ENCODE measurements at regions not wholly inside any gene's neighbourhood (a gene's known extent, or its start where the extent isn't known, plus 50 kb on each side); places are given as distances from the start of the nearest gene placed in this dataset.

DNA sequence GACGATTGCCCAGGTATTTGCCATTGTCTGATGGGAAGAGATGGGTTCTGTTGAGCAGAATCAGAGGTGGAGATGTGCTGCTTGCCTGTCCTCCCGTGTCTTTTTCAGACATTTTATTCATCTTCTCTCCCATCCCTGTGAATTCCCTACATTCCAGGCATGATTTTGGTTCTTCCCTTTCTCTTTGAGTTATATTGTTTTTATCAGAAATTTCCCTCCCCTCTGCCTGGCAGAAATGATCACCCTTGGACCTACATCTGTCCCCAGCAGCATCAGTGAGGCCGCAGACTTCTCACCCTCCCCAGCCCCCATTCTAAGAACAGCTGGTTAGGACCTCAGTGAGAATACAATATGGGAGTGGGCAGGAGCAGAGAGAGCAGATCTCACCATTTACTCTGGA, 640.2 kb downstream of the CCDC171 start:
- peaks cover 13% of the 10 kb centered on the region for H3K9me3 Mint-ChIP-seq
- Histone ChIP-seq H3K4me1 (ENCODE audit: control insufficient read depth, insufficient read depth, low read length) (peaks cover 7% of the 10 kb centered on the region), H3K27ac (ENCODE audit: low read depth, low read length) (no peak overlapping the region), H3K4me3 (ENCODE audit: low read length) (no peak overlapping the region), H3K9me3 (ENCODE audit: control insufficient read depth, low read length) (peaks cover 11% of the 10 kb centered on the region), H3K27me3 (ENCODE audit: control insufficient read depth, insufficient read depth, low read length, poor library complexity, severe bottlenecking) (no peaks in the 10 kb centered on the region), H3K36me3 (ENCODE audit: control insufficient read depth, insufficient read depth, low read length) (no peaks in the 10 kb centered on the region), H3K9ac (ENCODE audit: extremely low read depth, low read length, poor library complexity, severe bottlenecking) (no peak overlapping the region)
- no peak for DNase-seq
- H3K27ac Mint-ChIP-seq: no peak overlapping the region
- peaks cover 19% of the 10 kb centered on the region for H3K4me1 Mint-ChIP-seq
- WGBS, 2 experiments (ENCODE audit: insufficient coverage in 1 of 2, insufficient read length in 1 of 2): 81 to 86% methylated on average over 1 to 3 of the region's 3 CpGs
- no peak overlapping the region for H3K4me3 Mint-ChIP-seq
- no peaks in the 10 kb centered on the region for H3K36me3 Mint-ChIP-seq (ENCODE audit: low read depth)
- TF ChIP-seq, protein P1, sequence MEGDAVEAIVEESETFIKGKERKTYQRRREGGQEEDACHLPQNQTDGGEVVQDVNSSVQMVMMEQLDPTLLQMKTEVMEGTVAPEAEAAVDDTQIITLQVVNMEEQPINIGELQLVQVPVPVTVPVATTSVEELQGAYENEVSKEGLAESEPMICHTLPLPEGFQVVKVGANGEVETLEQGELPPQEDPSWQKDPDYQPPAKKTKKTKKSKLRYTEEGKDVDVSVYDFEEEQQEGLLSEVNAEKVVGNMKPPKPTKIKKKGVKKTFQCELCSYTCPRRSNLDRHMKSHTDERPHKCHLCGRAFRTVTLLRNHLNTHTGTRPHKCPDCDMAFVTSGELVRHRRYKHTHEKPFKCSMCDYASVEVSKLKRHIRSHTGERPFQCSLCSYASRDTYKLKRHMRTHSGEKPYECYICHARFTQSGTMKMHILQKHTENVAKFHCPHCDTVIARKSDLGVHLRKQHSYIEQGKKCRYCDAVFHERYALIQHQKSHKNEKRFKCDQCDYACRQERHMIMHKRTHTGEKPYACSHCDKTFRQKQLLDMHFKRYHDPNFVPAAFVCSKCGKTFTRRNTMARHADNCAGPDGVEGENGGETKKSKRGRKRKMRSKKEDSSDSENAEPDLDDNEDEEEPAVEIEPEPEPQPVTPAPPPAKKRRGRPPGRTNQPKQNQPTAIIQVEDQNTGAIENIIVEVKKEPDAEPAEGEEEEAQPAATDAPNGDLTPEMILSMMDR (conservative IDR thresholded peaks at IDR 0.05): no peak
- peaks cover 2% of the 10 kb centered on the region for H3K27me3 Mint-ChIP-seq (ENCODE audit: insufficient read depth)

DNA sequence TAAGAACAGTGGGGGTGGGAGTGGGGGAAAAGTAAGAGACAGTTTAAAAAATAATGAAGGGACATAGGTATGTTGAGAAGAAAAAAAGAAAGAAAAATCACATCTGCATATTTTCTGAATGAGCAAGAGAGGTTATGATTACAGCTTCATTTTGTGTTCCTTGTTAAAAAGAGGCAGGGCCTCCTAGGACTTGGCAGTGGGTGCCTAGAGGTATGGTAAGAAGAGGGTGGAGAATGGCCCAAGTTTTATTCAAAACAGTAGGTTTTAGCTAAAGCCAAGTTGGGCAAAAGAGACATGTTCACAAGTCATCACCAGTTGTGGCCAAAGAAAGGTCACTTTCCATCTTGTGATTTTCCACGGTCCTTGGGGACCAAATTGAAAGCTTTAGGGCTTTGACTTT, 643.4 kb downstream of the CCDC171 start:
- Histone ChIP-seq H3K27me3 (ENCODE audit: control insufficient read depth, insufficient read depth, low read length, poor library complexity, severe bottlenecking) (no peaks in the 10 kb centered on the region), H3K4me3 (ENCODE audit: low read length) (no peak overlapping the region), H3K27ac (ENCODE audit: low read depth, low read length) (no peak overlapping the region), H3K4me1 (ENCODE audit: control insufficient read depth, insufficient read depth, low read length) (peaks cover 7% of the 10 kb centered on the region), H3K9ac (ENCODE audit: extremely low read depth, low read length, poor library complexity, severe bottlenecking) (no peak overlapping the region), H3K36me3 (ENCODE audit: control insufficient read depth, insufficient read depth, low read length) (no peaks in the 10 kb centered on the region), H3K9me3 (ENCODE audit: control insufficient read depth, low read length) (no peaks in the 10 kb centered on the region)
- Mint-ChIP-seq H3K27ac (no peak overlapping the region), H3K36me3 (ENCODE audit: low read depth) (no peaks in the 10 kb centered on the region), H3K9me3 (no peaks in the 10 kb centered on the region), H3K4me3 (no peak overlapping the region), H3K27me3 (ENCODE audit: insufficient read depth) (peaks cover 2% of the 10 kb centered on the region), H3K4me1 (peaks cover 18% of the 10 kb centered on the region)
- DNase-seq: no peak
- TF ChIP-seq, protein P1 (conservative IDR thresholded peaks at IDR 0.05): no peak
- WGBS, 2 experiments (ENCODE audit: insufficient coverage in 1 of 2, insufficient read length in 1 of 2): 90 to 92% methylated on average over 1 of the region's 1 CpG

- Histone ChIP-seq H3K9me3 (ENCODE audit: control insufficient read depth, low read length) (no peaks in the 10 kb centered on the region), H3K27me3 (ENCODE audit: control insufficient read depth, insufficient read depth, low read length, poor library complexity, severe bottlenecking) (no peaks in the 10 kb centered on the region), H3K27ac (ENCODE audit: low read depth, low read length) (no peak overlapping the region), H3K9ac (ENCODE audit: extremely low read depth, low read length, poor library complexity, severe bottlenecking) (no peak overlapping the region), H3K4me3 (ENCODE audit: low read length) (no peak overlapping the region), H3K4me1 (ENCODE audit: control insufficient read depth, insufficient read depth, low read length) (no peaks in the 10 kb centered on the region), H3K36me3 (ENCODE audit: control insufficient read depth, insufficient read depth, low read length) (no peaks in the 10 kb centered on the region)
- TF ChIP-seq, protein P1 (conservative IDR thresholded peaks at IDR 0.05): no peak
- 95 to 97% methylated on average over 17 to 20 of the region's 20 CpGs for WGBS, 2 experiments (ENCODE audit: insufficient coverage in 1 of 2, insufficient read length in 1 of 2)
- Mint-ChIP-seq H3K4me1 (peaks cover 9% of the 10 kb centered on the region), H3K4me3 (no peak overlapping the region), H3K36me3 (ENCODE audit: low read depth) (no peaks in the 10 kb centered on the region), H3K27ac (no peak overlapping the region), H3K27me3 (ENCODE audit: insufficient read depth) (peaks cover 2% of the 10 kb centered on the region), H3K9me3 (no peaks in the 10 kb centered on the region)
- peak; percentile 24 for DNase-seq
Observed at GRCh38 chr9:16197578-16198370, 644.9 kb downstream of the CCDC171 start.
